PC-3 (cell line): ENCODE measurements at regions not wholly inside any gene's neighbourhood (a gene's known extent, or its start where the extent isn't known, plus 50 kb on each side); places are given as distances from the start of the nearest gene placed in this dataset.

Experiments used
- CTCF ChIP-seq: fragments of 300-600 bp; sonication (generic); conservative IDR thresholded peaks from 2 replicates; pipeline ENCODE4 v1.5.1; 2017; ENCODE audit warnings: antibody characterized with exemption, low read depth, mild to moderate bottlenecking, low read length
- EZH2phosphoT487 ChIP-seq: fragments of 300-600 bp; sonication (generic); IDR thresholded peaks from 2 replicates; pipeline ENCODE4 v1.6.1; 2018; ENCODE audit warnings: mild to moderate bottlenecking, antibody characterized with exemption, low read length, borderline replicate concordance

- no peak for TF ChIP-seq CTCF
- no peak for TF ChIP-seq EZH2phosphoT487
These were observed 2080.4 kb downstream of the PCDH9 start for GRCh38 chr13:65149687-65150086.
